Panc1 (cell line): ENCODE measurements at regions not wholly inside any gene's neighbourhood (a gene's known extent, or its start where the extent isn't known, plus 50 kb on each side); places are given as distances from the start of the nearest gene placed in this dataset.

Experiments used
- ATAC-seq: fragments of 200-7000 bp; cut with Tn5 transposase; 2 replicates; pipeline ENCODE4 v1.9.1; 2020; ENCODE audit warnings: mild to moderate bottlenecking, moderate library complexity
- BruUV-seq: library from RNA; stranded (reverse); fragments of 400-500 nt; replicated peaks from 2 replicates; lab custom pipeline; 2021; lab: Mats Ljungman, UMichigan
- CTCF ChIA-PET: fragments of 300-600 bp; sonication (Branson Sonifier 250); formaldehyde crosslinking; loops from one replicate; lab custom pipeline; 2022; ENCODE audit warnings: antibody characterized with exemption; lab: Charles Lee
- POLR2A ChIA-PET: fragments of 300-600 bp; sonication (Branson Sonifier 250); formaldehyde crosslinking; loops from one replicate; lab custom pipeline; 2022; ENCODE audit warnings: antibody characterized with exemption; lab: Charles Lee
- DNase-seq: peaks from one replicate; pipeline ENCODE4 v3.0.0-alpha.2; 2010; ENCODE audit warnings: low read depth, low spot score
- H3K27ac ChIP-seq: 2 replicates; pipeline ENCODE4 v1.5.1; 2011; ENCODE audit warnings: mild to moderate bottlenecking, low read length, inconsistent platforms
- H3K27me3 ChIP-seq: fragments of 200-500 bp; sonication (Bioruptor generic); 2 replicates; pipeline ENCODE4 v1.6.0; 2014; ENCODE audit warnings: low read length, inconsistent platforms; ENCODE audit not compliant: control insufficient read depth, insufficient read depth
- H3K36me3 ChIP-seq: fragments of 200-500 bp; sonication (Bioruptor generic); 2 replicates; pipeline ENCODE4 v1.5.1; 2014; ENCODE audit warnings: inconsistent platforms, mild to moderate bottlenecking, low read length, moderate library complexity; ENCODE audit not compliant: control insufficient read depth, insufficient read depth
- H3K4me1 ChIP-seq: 2 replicates; pipeline ENCODE4 v1.5.1; 2011; ENCODE audit warnings: inconsistent platforms, mild to moderate bottlenecking, low read length, moderate library complexity; ENCODE audit not compliant: control insufficient read depth, insufficient read depth
- H3K4me3 ChIP-seq, 2 experiments: 2 replicates each; pipeline ENCODE4 v1.5.1; 2011 to 2012; ENCODE audit warnings: low read depth in 2 of 2, low read length in 2 of 2, mild to moderate bottlenecking in 2 of 2, inconsistent platforms in 1 of 2, moderate library complexity in 1 of 2
- H3K9me3 ChIP-seq: fragments of 200-500 bp; sonication (Bioruptor generic); 2 replicates; pipeline ENCODE4 v1.5.1; 2014; ENCODE audit warnings: low read depth, mild to moderate bottlenecking, inconsistent platforms, low read length, moderate library complexity; ENCODE audit not compliant: control insufficient read depth, insufficient read depth
- POLR2AphosphoS5 ChIP-seq: IDR thresholded peaks from 2 replicates; pipeline ENCODE4 v1.6.1; 2012; ENCODE audit warnings: mild to moderate bottlenecking, low read depth, low read length, moderate library complexity
- SIN3A ChIP-seq: IDR thresholded peaks from 2 replicates; pipeline ENCODE4 v1.6.1; 2012; ENCODE audit warnings: low read depth, mild to moderate bottlenecking, low read length, moderate library complexity, borderline replicate concordance; ENCODE audit not compliant: insufficient read depth
- TCF7L2 ChIP-seq: IDR thresholded peaks from 2 replicates; pipeline ENCODE4 v1.6.1; 2011; ENCODE audit warnings: mild to moderate bottlenecking, low read depth, low read length, inconsistent platforms
- in situ Hi-C: cut with HindIII; loops from 2 replicates; pipeline ENCODE4 v1.10.0; 2016; ENCODE audit warnings: low sequenced_read_pairs, low pct_unique_long_range_greater_than_20kb
- intact Hi-C: fragments of 100-400 bp; cut with micrococcal nuclease; formaldehyde crosslinking; loops from one replicate; pipeline ENCODE4 v1.10.0; 2022; ENCODE audit not compliant: unreplicated experiment
- TF ChIP-seq, protein P1 (sequence below): fragments of 450-650 bp; IDR thresholded peaks from 2 replicates; pipeline ENCODE4 v1.5.1; 2017; ENCODE audit warnings: mild to moderate bottlenecking
- TF ChIP-seq, protein P2 (sequence below), 2 experiments: IDR thresholded peaks; 2 replicates each; pipeline ENCODE4 v1.6.1; 2011 to 2012; ENCODE audit warnings: low read depth in 2 of 2, control low read depth in 1 of 2, low read length in 1 of 2, mild to moderate bottlenecking in 1 of 2, moderate library complexity in 1 of 2; ENCODE audit not compliant: insufficient read depth in 1 of 2

DNA sequence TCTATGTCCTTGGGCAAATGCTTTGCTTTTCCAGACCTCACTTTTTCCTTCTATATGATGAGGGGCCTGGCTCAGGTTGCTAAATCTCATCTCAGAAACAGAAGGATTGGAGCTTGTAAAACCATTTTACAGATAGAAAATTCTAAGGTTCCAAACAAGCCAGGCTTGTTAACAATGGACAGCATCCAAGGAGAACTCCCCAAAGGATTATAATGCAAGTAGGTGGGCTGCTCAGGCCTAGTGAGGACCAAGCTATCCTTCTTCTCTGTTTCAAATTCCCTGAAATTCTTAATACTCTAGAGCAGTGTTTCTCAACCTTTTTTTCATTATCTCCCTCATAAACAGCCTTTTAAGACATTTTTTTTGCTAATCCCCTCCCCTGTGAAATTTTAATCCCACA lies 269.8 kb downstream of the TMEM38B start:
- DNase-seq (no peak), ATAC-seq (no peak)
- CTCF ChIA-PET: no interaction called here
- no peak overlapping the region for H3K4me3 ChIP-seq
- intact Hi-C loops (no loop called here), in situ Hi-C loops (no loop called here)
- no peaks in the 10 kb centered on the region for H3K9me3 ChIP-seq
- no TSS peak for BruUV-seq
- H3K4me1 ChIP-seq: no peaks in the 10 kb centered on the region
- POLR2A ChIA-PET: no interaction called here
- H3K27me3 ChIP-seq: no peaks in the 10 kb centered on the region
- H3K36me3 ChIP-seq: no peaks in the 10 kb centered on the region
- TF ChIP-seq, protein P1, sequence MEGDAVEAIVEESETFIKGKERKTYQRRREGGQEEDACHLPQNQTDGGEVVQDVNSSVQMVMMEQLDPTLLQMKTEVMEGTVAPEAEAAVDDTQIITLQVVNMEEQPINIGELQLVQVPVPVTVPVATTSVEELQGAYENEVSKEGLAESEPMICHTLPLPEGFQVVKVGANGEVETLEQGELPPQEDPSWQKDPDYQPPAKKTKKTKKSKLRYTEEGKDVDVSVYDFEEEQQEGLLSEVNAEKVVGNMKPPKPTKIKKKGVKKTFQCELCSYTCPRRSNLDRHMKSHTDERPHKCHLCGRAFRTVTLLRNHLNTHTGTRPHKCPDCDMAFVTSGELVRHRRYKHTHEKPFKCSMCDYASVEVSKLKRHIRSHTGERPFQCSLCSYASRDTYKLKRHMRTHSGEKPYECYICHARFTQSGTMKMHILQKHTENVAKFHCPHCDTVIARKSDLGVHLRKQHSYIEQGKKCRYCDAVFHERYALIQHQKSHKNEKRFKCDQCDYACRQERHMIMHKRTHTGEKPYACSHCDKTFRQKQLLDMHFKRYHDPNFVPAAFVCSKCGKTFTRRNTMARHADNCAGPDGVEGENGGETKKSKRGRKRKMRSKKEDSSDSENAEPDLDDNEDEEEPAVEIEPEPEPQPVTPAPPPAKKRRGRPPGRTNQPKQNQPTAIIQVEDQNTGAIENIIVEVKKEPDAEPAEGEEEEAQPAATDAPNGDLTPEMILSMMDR: no peak
- TF ChIP-seq, protein P2, sequence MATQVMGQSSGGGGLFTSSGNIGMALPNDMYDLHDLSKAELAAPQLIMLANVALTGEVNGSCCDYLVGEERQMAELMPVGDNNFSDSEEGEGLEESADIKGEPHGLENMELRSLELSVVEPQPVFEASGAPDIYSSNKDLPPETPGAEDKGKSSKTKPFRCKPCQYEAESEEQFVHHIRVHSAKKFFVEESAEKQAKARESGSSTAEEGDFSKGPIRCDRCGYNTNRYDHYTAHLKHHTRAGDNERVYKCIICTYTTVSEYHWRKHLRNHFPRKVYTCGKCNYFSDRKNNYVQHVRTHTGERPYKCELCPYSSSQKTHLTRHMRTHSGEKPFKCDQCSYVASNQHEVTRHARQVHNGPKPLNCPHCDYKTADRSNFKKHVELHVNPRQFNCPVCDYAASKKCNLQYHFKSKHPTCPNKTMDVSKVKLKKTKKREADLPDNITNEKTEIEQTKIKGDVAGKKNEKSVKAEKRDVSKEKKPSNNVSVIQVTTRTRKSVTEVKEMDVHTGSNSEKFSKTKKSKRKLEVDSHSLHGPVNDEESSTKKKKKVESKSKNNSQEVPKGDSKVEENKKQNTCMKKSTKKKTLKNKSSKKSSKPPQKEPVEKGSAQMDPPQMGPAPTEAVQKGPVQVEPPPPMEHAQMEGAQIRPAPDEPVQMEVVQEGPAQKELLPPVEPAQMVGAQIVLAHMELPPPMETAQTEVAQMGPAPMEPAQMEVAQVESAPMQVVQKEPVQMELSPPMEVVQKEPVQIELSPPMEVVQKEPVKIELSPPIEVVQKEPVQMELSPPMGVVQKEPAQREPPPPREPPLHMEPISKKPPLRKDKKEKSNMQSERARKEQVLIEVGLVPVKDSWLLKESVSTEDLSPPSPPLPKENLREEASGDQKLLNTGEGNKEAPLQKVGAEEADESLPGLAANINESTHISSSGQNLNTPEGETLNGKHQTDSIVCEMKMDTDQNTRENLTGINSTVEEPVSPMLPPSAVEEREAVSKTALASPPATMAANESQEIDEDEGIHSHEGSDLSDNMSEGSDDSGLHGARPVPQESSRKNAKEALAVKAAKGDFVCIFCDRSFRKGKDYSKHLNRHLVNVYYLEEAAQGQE (IDR thresholded peaks at IDR 0.05; ENCODE audit: insufficient read depth in 1 of 2, low read depth in 2 of 2, low read length in 1 of 2): no peak
- TF ChIP-seq TCF7L2 (no peak), SIN3A (no peak)
- H3K27ac ChIP-seq: no peak overlapping the region

DNA sequence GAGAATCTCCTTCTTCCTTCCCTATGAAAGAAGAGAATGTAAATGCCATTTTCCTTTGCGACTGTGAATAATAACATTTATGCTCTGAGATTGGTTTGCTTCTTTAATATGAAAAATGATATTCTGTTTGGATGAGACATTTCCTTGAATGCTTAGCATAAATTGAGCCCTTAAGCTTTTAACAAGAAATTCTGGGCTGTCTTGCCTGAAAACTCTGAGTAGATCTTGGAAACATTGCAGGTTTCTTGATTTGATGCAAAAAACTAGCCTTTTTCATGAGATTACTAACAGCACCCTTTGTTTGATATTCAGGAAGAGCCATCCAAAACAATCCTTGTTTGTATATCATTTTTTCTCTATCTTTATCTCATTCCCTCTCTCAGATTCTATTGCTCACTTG lies 272.5 kb downstream of the TMEM38B start:
- ChIA-PET POLR2A (no interaction called here), CTCF (no interaction called here)
- in situ Hi-C loops: no loop called here
- TF ChIP-seq, protein P1: no peak
- TF ChIP-seq SIN3A: no peak
- ATAC-seq (no peak), DNase-seq (no peak)
- H3K36me3 ChIP-seq: no peaks in the 10 kb centered on the region
- no peak overlapping the region for H3K27ac ChIP-seq
- no peaks in the 10 kb centered on the region for H3K9me3 ChIP-seq
- H3K4me1 ChIP-seq: no peaks in the 10 kb centered on the region
- BruUV-seq: no TSS peak
- intact Hi-C loops: no loop called here
- H3K27me3 ChIP-seq: no peaks in the 10 kb centered on the region
- no peak overlapping the region for H3K4me3 ChIP-seq

DNA sequence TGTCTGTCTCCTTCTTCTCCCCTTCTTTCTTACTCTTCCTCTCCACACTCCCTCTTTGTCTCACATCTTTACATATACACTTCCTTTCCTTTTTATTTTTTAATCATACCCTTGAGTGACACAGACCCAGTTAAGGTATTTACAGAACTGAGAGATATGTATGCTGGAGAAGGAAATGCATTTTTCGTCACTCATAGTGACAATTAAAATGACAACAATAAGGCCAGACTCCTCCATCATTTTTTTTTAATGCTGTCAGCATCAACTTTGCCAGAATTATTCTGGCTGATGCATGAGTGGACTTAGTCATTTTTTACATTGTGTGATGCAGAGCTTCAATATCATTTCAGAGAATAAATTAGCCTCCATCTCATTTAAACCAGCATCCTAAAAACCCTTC lies 272.9 kb downstream of the TMEM38B start:
- ChIA-PET POLR2A (no interaction called here), CTCF (no interaction called here)
- no peaks in the 10 kb centered on the region for H3K27me3 ChIP-seq
- DNase-seq (no peak), ATAC-seq (no peak)
- no peaks in the 10 kb centered on the region for H3K9me3 ChIP-seq
- intact Hi-C loops: no loop called here
- H3K27ac ChIP-seq: no peak overlapping the region
- H3K36me3 ChIP-seq: no peaks in the 10 kb centered on the region
- no peak for TF ChIP-seq POLR2AphosphoS5
- TF ChIP-seq SIN3A: no peak
- TF ChIP-seq TCF7L2: no peak
- TF ChIP-seq, protein P1: no peak
- TF ChIP-seq, protein P2 (IDR thresholded peaks at IDR 0.05; ENCODE audit: insufficient read depth in 1 of 2, low read depth in 2 of 2, low read length in 1 of 2): no peak
- H3K4me1 ChIP-seq: no peaks in the 10 kb centered on the region
- in situ Hi-C loops: no loop called here
- no peak overlapping the region for H3K4me3 ChIP-seq
- no TSS peak for BruUV-seq
